Activated T-cell treated with anti-CD3 and anti-CD28 coated beads for 48 hours (primary cell): ENCODE measurements at regions not wholly inside any gene's neighbourhood (a gene's known extent, or its start where the extent isn't known, plus 50 kb on each side); places are given as distances from the start of the nearest gene placed in this dataset.

Experiments
- DNase-seq: peaks from one replicate; pipeline ENCODE4 v3.0.0-alpha.2; 2020; ENCODE audit warnings: low read depth

DNA sequence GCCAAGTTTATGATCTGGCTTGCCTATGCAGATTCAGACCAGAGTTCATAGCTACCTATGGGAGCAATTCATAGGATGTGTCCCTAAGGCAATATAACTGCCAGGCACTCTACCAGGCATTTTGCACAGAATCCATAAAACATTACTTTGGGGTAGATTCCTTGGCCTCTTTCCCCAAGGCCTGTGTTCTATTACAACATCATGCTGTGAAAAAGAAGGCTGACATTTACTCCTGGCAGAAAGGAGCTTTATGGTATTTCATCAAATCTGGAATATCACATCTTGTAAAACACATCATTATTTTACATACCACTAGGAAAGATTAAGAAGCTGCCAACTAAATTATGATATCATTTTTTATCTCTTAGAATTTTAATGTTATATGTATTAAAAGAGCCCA lies 287.0 kb upstream of the MARCKS start:
- DNase-seq: no peak

- DNase-seq: no peak
These were observed 286.5 kb upstream of the MARCKS start for GRCh38 chr6:113570641-113571040.

DNA sequence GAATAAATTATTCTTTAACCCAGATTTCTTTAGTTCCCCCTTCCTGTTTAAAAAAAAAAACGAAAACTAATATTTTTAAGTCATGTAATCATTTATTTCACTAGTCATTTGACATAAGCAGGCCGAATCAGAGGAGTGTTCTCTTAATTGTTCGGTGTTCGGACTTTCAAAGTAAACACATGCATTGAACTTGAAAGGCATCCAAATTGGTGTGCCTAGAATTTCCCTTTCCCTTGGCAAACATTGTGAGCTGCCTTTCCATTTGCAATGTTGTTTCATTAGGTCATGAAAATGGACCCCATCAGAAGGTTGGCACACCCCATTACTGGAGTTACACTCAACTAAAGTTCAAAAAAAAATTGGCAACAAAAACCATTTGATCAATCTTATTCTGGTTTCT lies 283.0 kb upstream of the MARCKS start:
- DNase-seq: no peak

- no peak for DNase-seq
These were observed 280.8 kb upstream of the MARCKS start for GRCh38 chr6:113576310-113576709.

- no peak for DNase-seq
These were observed 278.5 kb upstream of the MARCKS start for GRCh38 chr6:113578691-113579090.

DNA sequence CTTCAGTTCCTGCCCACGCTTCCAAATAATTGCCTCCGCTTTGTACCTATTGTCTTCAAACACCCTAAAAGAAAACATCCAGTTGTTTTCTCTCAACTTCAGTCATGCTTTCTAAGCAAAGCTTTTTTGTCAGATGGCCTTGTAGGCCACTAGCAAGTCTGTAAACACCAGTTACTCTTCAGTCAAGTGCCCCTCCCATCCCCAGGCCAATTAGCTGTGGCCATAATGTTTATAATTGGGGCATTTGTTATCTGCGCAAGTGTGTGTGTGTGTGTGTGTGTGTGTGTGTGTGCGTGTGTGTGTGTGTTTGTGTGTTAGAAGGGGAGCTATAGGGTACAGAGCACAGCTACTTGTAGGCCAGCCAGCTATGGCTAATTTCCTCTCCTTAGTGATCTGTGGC lies 272.4 kb upstream of the MARCKS start:
- DNase-seq: no peak

DNA sequence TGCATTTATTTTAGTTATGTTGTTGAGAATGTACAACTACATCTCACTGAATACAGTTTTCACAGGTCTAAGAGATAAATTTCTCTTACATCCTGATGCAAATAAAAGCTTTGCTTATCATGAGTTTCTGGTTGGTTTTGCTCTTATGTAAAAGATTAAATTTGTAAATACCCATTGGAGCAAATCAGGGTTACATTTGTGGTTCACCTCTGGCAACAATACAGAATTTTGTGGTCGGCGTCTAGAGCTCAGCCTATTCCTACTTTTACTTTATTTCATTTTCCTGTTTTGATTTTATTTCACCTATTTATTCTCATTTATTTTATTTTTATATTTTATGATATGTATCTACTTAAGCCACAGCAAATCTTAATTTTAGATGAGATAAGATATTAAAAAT lies 271.9 kb upstream of the MARCKS start:
- no peak for DNase-seq

- DNase-seq: no peak
These were observed 270.6 kb upstream of the MARCKS start for GRCh38 chr6:113586413-113587077.

GRCh38 chr6:113587078-113587699 lies 270.0 kb upstream of the MARCKS start:
- no peak for DNase-seq

DNA sequence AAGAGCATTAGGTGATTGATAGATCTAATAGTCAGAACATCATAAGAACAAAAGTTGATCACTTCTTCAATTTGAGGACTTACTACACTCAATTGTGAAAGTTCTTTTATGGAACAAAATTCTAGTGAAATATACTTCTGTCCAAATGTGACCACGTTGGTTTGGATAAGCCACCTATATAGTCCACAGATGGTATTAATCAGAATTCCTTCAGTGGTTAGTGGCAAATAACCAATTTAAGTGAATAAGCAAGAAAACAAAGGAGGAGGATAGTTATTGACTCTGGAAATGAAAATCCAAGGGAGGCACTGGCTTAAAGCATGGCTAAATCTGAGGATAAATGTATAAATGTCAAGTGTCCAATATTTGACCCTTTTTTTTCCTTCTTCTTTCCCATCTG lies 268.5 kb upstream of the MARCKS start:
- DNase-seq: no peak

- DNase-seq: no peak
These were observed 265.0 kb upstream of the MARCKS start for GRCh38 chr6:113591896-113592827.

DNA sequence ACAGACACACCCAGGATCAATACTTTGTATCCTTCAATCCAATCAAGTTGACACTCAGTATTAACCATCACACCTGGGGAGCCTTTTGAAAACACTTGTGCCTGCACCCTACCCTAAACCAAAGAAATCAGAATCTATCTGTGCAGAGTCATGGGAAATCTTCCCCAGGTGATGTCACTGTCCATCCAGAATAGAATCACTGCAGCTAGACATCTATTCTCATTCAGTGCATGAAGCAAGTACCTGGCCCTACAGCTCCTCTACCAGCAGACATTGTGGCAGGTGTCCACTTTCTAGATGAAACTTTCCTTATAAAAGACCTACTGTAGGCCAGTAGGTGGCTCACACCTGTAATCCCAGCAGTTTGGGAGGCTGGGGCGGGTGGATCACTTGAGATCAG lies 262.4 kb upstream of the MARCKS start:
- no peak for DNase-seq

DNA sequence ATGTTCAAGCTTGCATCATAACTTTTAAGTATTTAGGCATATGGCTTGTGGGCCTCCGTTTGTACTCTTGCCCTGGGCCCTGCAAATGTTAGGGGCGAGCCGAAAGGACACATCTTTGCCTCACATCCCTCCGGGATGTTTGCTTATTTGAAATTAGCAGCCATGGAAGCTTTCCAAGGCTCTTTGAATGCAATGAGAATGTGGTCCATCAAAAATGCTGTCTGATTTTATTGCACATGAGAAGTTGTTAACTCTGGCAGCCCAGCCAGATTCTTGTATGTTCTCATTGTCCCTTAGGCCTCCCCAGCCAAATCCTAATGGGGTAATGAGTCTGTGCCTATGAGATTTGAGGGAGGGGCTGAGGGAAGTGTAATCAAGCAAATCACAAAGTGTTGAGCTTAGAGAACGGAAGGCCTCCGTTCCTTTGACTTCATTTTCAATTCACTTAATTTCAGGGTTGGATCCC lies 261.2 kb upstream of the MARCKS start:
- no peak for DNase-seq

DNA sequence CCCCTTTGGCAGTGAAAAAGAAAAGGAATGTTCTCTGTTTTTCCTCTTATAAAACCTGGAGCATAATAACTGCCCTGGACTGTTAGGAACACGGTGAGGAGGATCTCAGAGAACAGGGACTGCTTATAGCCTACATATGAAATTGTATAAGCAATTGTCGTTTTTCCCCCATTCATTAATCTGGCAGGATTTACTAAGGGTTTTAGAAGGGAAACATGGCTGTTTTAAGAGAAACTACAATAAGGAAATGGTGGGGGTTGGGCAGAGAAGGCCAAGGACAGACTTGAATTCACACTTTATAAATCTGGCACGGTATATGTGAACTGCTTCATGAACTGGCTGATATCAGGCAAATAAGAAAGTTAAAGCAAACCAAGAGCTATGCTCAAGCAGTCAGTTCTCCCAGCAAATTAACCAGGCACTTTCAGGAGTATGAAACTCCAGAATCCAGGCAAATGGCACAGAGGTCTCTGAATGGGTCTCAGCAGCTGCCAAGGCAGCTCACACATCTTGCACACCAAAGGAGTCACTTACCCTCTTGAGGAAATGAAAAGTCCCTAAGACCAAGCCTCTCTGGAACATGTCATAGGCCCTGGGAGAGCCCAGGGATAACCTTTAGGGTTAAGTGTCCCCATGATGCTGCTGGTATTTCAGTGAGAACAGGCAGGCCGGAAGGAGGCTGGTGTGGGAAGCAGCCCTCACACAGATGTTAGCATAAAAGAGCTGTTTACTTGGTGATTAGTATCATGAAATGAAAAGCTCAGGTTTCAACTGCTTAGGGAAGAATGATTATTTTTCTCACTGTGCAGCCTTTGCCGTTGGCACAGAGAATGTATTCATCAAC lies 260.5 kb upstream of the MARCKS start:
- no peak for DNase-seq

DNA sequence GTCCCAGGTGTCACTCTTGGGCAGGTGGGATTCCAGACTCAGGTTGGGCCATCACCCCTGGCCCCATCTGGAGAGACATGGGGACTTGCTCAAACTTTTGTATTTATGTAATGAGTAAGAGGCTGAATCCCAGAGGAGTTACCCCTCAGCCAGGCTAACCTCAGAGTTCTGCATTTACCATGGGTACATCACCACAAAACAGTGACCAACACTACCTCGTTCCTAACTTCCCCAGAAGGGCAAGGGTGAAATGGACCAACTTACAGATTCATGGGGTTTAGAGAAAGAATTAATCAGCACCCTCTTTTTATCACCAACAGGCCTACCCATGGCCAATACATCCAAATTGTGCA lies 259.9 kb upstream of the MARCKS start:
- no peak for DNase-seq

DNA sequence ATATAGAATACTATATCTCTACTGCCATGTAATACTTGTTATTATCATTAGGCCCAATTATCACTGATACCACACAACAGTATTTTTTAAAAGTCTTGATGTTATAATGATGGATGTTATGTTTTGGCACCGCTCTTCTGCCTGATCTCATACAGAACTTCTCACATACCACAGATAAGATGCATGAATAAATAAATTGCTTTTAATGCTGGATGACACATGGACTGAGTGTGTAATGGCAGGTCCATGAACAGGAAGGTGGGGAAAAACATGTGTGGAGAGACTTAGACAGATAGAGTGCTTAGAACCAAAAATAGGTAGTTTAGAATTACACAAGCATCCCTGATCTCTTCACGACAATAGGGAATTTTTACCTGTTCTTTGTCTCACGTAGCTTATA lies 258.4 kb upstream of the MARCKS start:
- no peak for DNase-seq

GRCh38 chr6:113599444-113599843 lies 257.7 kb upstream of the MARCKS start:
- DNase-seq: no peak

GRCh38 chr6:113600551-113601339 lies 256.4 kb upstream of the MARCKS start:
- DNase-seq: no peak

DNA sequence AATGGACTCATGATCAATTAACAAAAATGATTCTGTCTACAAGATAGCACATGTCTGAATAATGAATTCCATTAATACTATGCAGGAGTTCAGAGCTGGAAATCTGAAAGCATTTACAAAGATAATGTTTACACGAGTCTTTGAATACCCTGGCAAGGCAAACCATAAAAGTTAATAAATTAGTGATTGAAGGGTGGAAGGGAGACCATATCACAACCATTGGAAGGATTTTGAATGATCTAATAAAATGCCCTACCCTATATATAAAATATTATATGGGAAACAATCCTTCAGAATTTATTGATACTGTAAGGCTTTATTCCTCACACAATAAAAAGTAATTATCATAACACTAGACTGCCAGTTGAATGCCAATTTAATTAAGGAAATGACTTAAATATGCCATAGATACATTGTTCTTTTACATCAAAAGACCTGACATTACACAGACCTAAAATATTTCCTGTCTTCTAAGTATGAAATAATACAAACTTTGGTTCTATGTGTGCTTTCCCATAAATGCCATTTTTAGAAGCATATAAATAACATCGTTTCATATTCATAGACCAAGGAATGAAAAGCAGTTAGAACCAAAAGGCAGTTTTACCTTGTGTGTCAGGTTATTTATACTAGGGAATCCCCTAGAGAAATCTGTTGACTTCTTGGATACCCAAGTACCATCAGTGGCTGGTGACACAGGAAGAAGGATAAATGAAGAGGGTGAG lies 249.2 kb upstream of the MARCKS start:
- no peak for DNase-seq

GRCh38 chr6:113610377-113610988 lies 246.7 kb upstream of the MARCKS start:
- no peak for DNase-seq
